Spleen (tissue), 11 donors: ENCODE measurements at regions not wholly inside any gene's neighbourhood (a gene's known extent, or its start where the extent isn't known, plus 50 kb on each side); places are given as distances from the start of the nearest gene placed in this dataset.
"Not testable (repeated sequence)": the region's sequence is repeated elsewhere in the genome, so short reads cannot be mapped to it uniquely, and the experiment has no call there.

ENCODE experiments used
- DNase-seq: peaks from one replicate; pipeline ENCODE4 v3.0.0-alpha.2; 2020
- H3K27ac ChIP-seq, 8 donors: fragments of 200-600 bp; sonication (generic) in 7 of 8; 1 replicate in 4 of 8; 2 replicates in 4 of 8; pipeline versions ENCODE4 v1.5.0 to v1.8.0; 2016 to 2021; ENCODE audit warnings: inconsistent platforms in 4 of 8, mild to moderate bottlenecking in 4 of 8, moderate library complexity in 1 of 8
- H3K27me3 ChIP-seq, 7 donors: fragments of 200-600 bp; sonication (generic) in 6 of 7; replicated peaks in 1 of 7; 1 replicate in 4 of 7; 2 replicates in 3 of 7; pipeline versions ENCODE4 v1.5.0 to v1.8.0; 2016 to 2021; ENCODE audit warnings: inconsistent platforms in 3 of 7, mild to moderate bottlenecking in 1 of 7
- H3K36me3 ChIP-seq, 6 donors: fragments of 200-600 bp; sonication (generic) in 5 of 6; 1 replicate in 4 of 6; 2 replicates in 2 of 6; pipeline versions ENCODE4 v1.5.0 to v1.8.0; 2016 to 2021; ENCODE audit warnings: inconsistent platforms in 2 of 6
- H3K4me1 ChIP-seq, 6 donors: fragments of 200-600 bp; sonication (generic) in 5 of 6; 1 replicate in 3 of 6; 2 replicates in 3 of 6; pipeline versions ENCODE4 v1.5.0 to v1.8.0; 2016 to 2021; ENCODE audit warnings: inconsistent platforms in 3 of 6
- H3K4me3 ChIP-seq, 8 donors: fragments of 200-600 bp; sonication (generic) in 7 of 8; 1 replicate in 4 of 8; 2 replicates in 4 of 8; pipeline versions ENCODE4 v1.5.0 to v1.8.0; 2016 to 2021; ENCODE audit warnings: inconsistent platforms in 4 of 8, mild to moderate bottlenecking in 4 of 8, moderate library complexity in 2 of 8
- H3K9me3 ChIP-seq, 8 donors: fragments of 200-600 bp; sonication (generic) in 7 of 8; 1 replicate in 4 of 8; 2 replicates in 4 of 8; pipeline versions ENCODE4 v1.5.0 to v1.8.0; 2016 to 2021; ENCODE audit warnings: inconsistent platforms in 4 of 8
- POLR2A ChIP-seq, 3 donors: fragments of 450-650 bp; IDR thresholded peaks; one replicate each; pipeline ENCODE4 v1.5.1; 2017; ENCODE audit warnings: antibody characterized with exemption in 3 of 3, mild to moderate bottlenecking in 1 of 3
- POLR2AphosphoS5 ChIP-seq, 3 donors: sonication (generic); formaldehyde crosslinking; IDR thresholded peaks; one replicate each; pipeline ENCODE4 v1.5.1; 2017; ENCODE audit warnings: antibody characterized with exemption in 3 of 3
- WGBS, 5 donors: extraction: QIAGEN DNeasy Blood & Tissue Kit in 3 of 5; methylation state at CpG; one replicate each; pipeline versions ENCODE4 v1.1.5 to v1.1.7; 2013 to 2018; 5-methylcytosine and 5-hydroxymethylcytosine counted together
- intact Hi-C: fragments of 100-400 bp; cut with DNase I; formaldehyde crosslinking; loops from one replicate; pipeline ENCODE4 v1.15.0; 2023; ENCODE audit warnings: low total_unique reads
- TF ChIP-seq, protein P1 (sequence below), 11 experiments: fragments of 200-600 bp in 7 of 11; fragments of 450-650 bp in 4 of 11; sonication (generic) in 4 of 11; IDR thresholded peaks in 8 of 11; conservative IDR thresholded peaks in 3 of 11; 1 replicate in 7 of 11; 2 replicates in 4 of 11; pipeline versions ENCODE4 v1.4.0 to v1.8.0; 2016 to 2021; ENCODE audit warnings: antibody characterized with exemption in 11 of 11, inconsistent platforms in 4 of 11, mild to moderate bottlenecking in 1 of 11
- donor health status: healthy with polysubstance abuse.
- donor health status: DM: no; HTN: no; CAD: no; lungs with moderate emphysema.
- donor health status: DM: no; HTN: no; CAD: no.
- donor health status: Bipolar disorder and iron deficiency.
- donor health status: healthy.
- donor health status: DM: no; HTN: no; CAD: no.
- donor health status: DM: yes; HTN: yes; CAD: no.

DNA sequence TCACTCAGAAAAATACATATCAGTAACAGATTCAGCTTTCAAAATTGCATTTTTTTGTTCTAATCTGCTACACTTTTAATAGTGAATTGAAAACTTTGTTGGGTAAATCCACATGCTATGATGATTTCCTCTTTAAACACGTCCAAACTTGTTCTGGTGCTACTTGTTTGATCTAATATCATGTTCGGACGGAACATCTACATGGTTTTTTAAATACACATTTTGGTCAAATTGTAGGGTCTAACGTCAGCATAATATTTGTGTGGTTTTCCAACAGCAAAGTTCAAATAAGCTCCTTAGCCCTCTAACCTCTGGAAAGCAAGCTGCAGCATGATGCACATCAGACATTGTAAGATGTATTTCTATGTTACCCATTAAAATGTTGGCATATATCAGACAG lies 98.5 kb upstream of the OSTN start:
- WGBS, 5 donors: 78 to 88% (median 83%) methylated on average over 4 of the region's 4 CpGs
- Histone ChIP-seq H3K9me3 (no peaks in the 10 kb centered on the region), H3K4me3 (no peak overlapping the region), H3K4me1 (no peaks in the 10 kb centered on the region), H3K27me3 (peaks cover 0 to 5% (median 0%) of the 10 kb centered on the region in 7 donors), H3K36me3 (no peaks in the 10 kb centered on the region), H3K27ac (no peak overlapping the region)
- DNase-seq: no peak
- intact Hi-C loops: no loop called here
- TF ChIP-seq, protein P1, sequence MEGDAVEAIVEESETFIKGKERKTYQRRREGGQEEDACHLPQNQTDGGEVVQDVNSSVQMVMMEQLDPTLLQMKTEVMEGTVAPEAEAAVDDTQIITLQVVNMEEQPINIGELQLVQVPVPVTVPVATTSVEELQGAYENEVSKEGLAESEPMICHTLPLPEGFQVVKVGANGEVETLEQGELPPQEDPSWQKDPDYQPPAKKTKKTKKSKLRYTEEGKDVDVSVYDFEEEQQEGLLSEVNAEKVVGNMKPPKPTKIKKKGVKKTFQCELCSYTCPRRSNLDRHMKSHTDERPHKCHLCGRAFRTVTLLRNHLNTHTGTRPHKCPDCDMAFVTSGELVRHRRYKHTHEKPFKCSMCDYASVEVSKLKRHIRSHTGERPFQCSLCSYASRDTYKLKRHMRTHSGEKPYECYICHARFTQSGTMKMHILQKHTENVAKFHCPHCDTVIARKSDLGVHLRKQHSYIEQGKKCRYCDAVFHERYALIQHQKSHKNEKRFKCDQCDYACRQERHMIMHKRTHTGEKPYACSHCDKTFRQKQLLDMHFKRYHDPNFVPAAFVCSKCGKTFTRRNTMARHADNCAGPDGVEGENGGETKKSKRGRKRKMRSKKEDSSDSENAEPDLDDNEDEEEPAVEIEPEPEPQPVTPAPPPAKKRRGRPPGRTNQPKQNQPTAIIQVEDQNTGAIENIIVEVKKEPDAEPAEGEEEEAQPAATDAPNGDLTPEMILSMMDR (IDR thresholded peaks at IDR 0.05 in 8 of 11, conservative IDR thresholded peaks at IDR 0.05 in 3 of 11): no peak
- no peak for TF ChIP-seq POLR2AphosphoS5 (IDR thresholded peaks at IDR 0.05)
- no peak for TF ChIP-seq POLR2A (IDR thresholded peaks at IDR 0.05)

- WGBS, 5 donors: 61 to 82% (median 66%) methylated on average over 3 of the region's 3 CpGs
These were observed 104.8 kb upstream of the OSTN start for GRCh38 chr3:191094057-191094845.

DNA sequence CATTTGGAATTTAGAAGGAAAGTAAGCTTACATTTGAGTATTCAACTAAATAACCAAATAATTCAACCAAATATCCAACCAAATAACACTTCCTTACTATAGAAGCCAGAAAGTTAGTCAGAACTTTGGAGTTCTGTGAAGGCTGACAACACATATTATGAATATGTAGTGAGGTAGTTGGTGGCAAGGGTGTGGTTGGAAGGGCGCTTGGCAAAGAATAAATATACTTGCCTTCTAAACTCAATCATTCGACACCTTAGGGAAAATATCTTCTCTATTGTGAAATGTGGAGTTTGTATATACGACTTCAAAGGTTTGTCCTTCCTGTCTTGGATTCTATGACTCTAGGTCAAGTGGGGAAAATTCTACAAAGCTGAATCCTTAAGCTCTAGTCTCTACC lies 111.7 kb upstream of the OSTN start:
- WGBS, 5 donors: 74 to 89% (median 81%) methylated on average over 3 of the region's 3 CpGs
- TF ChIP-seq, protein P1 (IDR thresholded peaks at IDR 0.05 in 8 of 11, conservative IDR thresholded peaks at IDR 0.05 in 3 of 11): no peak
- no peak for TF ChIP-seq POLR2A (IDR thresholded peaks at IDR 0.05)
- H3K4me1 ChIP-seq: no peaks in the 10 kb centered on the region
- H3K36me3 ChIP-seq: no peaks in the 10 kb centered on the region
- DNase-seq: no peak
- H3K27me3 ChIP-seq: no peaks in the 10 kb centered on the region
- no peak overlapping the region for H3K4me3 ChIP-seq
- H3K9me3 ChIP-seq: peaks cover 0 to 5% (median 0%) of the 10 kb centered on the region in 8 donors
- intact Hi-C loops: no loop called here
- no peak overlapping the region for H3K27ac ChIP-seq

More at GRCh38 chr3:191094057-191094845, 104.8 kb upstream of the OSTN start:
- peaks cover 0 to 5% (median 0%) of the 10 kb centered on the region in 7 donors for H3K27me3 ChIP-seq
- no peak for DNase-seq
- H3K36me3 ChIP-seq: no peaks in the 10 kb centered on the region
- no peak overlapping the region for H3K4me3 ChIP-seq
- H3K27ac ChIP-seq: no peak overlapping the region
- intact Hi-C loops: no loop called here
- H3K4me1 ChIP-seq: no peaks in the 10 kb centered on the region
- no peaks in the 10 kb centered on the region for H3K9me3 ChIP-seq
- TF ChIP-seq POLR2A (IDR thresholded peaks at IDR 0.05) (no peak), POLR2AphosphoS5 (IDR thresholded peaks at IDR 0.05) (no peak)
- TF ChIP-seq, protein P1 (IDR thresholded peaks at IDR 0.05 in 8 of 11, conservative IDR thresholded peaks at IDR 0.05 in 3 of 11): no peak

DNA sequence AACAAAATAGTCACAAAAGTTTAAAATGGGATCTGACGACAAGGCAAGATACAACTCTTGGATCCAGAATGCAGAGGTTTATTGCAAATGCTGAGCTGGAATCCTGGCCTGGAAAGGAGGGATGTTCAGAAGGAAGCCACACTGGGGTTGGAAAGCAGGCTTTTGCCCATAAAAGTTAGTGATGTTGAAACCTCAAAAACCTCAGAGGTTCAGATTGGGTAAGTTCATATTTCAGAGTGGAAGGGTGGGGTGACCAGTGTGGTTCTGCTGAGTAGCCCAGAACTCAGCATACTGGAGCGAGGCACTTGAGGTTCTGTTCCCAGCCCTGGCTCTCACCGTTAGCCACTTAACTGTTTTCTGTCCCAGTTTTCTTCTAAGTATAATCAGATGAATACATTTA lies 114.0 kb upstream of the OSTN start:
- Histone ChIP-seq H3K4me3 (no peak overlapping the region), H3K27me3 (no peaks in the 10 kb centered on the region), H3K27ac (no peak overlapping the region), H3K4me1 (no peaks in the 10 kb centered on the region), H3K36me3 (no peaks in the 10 kb centered on the region), H3K9me3 (peaks cover 0 to 10% (median 1%) of the 10 kb centered on the region in 8 donors)
- TF ChIP-seq POLR2AphosphoS5 (IDR thresholded peaks at IDR 0.05): no peak
- no peak for TF ChIP-seq POLR2A (IDR thresholded peaks at IDR 0.05)
- TF ChIP-seq, protein P1 (IDR thresholded peaks at IDR 0.05 in 8 of 11, conservative IDR thresholded peaks at IDR 0.05 in 3 of 11): no peak
- no peak for DNase-seq
- intact Hi-C loops: no loop called here
- 80 to 91% (median 83%) methylated on average over 3 of the region's 3 CpGs for WGBS, 5 donors

DNA sequence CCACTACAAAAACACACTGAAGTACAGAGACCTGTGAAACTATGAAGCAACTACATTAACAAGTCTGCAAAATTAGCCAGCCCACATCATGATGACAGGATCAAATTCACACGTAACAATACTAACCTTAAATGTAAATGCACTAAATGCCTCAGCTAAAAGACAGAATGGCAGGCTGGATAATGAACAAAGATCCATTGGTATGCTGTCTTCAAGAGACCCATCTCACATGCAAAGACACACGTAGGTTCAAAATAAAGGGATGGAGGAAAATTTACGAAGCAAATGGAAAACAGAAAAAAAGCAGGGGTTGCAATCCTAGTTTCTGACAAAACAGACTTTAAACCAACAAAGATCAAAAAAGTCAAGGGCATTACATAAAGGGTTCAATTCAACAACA lies 120.1 kb upstream of the OSTN start:
- intact Hi-C loops, DNase-seq: not testable (repeated sequence)
- 76 to 95% (median 87%) methylated on average over 3 of the region's 3 CpGs for WGBS, 5 donors

More for the DNA sequence above, 120.1 kb upstream of the OSTN start:
- not testable (repeated sequence) for H3K4me3 ChIP-seq, H3K4me1 ChIP-seq, H3K36me3 ChIP-seq, H3K27me3 ChIP-seq, H3K27ac ChIP-seq
- H3K9me3 ChIP-seq: peaks cover 0 to 47% (median 25%) of the 10 kb centered on the region in 8 donors
